NCI-H526 (cell line): ENCODE measurements at regions not wholly inside any gene's neighbourhood (a gene's known extent, or its start where the extent isn't known, plus 50 kb on each side); places are given as distances from the start of the nearest gene placed in this dataset.
A peak's percentile ranks its signal among the peaks of the same experiment; 100 is the strongest.
"Not testable (repeated sequence)": the region's sequence is repeated elsewhere in the genome, so short reads cannot be mapped to it uniquely, and the experiment has no call there.

ENCODE experiments used
- DNase-seq, 2 experiments: peaks; one replicate each; lab custom pipeline; 2025; lab: John Stamatoyannopoulos, UW

DNA sequence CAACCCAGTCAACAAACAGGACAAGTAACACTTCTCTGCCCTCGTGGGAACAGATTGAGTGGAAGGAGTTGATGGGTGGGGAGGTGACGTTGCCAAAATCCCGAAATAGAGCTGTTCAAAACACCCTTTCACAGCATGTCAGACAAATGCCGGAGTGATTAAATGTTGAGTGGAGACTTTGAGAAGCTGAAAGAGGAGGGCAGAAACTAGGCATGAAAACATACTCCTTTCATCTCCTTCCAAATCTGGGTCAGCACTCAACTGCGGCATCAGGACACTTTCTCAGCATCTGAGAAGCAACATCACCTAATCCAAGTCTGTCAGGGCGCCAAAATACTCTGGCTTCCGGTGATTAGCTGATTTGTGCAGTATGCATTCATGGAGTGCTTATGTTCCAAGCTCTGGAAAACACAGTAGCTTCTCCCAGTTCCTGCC is 51.5 kb upstream of the MRI1 start:
- DNase-seq, result no peak

GRCh38 chr19:13707915-13708314 is 56.4 kb upstream of the MRI1 start:
- no peak for DNase-seq

DNA sequence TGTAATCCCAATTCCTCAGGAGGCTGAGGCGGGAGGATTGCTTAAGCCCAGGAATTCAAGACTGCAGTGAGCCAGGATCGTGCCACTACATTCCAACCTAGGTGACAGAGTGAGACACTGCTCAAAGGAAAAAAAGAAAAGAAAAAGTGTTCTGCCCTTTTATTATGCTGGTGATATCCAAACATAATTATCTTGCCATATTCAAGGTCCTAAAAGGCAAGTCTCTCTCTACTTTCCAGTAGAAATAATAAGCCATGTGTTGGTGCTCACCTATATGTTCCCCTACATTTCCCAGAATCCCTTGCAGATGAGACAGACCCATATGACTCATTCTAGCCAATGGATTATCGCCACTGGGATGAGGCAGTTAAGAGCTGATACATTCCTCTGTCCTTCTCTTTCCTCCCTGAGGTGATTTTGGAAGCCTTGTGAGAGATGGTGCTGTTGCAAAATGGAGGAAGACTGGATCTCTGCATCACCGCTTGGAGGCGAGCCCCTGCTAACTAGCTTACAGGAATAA is 58.3 kb upstream of the MRI1 start:
- no peak for DNase-seq

- DNase-seq, result no peak
These were observed 59.1 kb upstream of the MRI1 start for GRCh38 chr19:13705201-13705600.

- no peak for DNase-seq
These were observed 62.7 kb upstream of the MRI1 start for GRCh38 chr19:13701624-13702023.

- DNase-seq, result no peak
These were observed 63.7 kb upstream of the MRI1 start for GRCh38 chr19:13700621-13701020.

GRCh38 chr19:13699786-13700185 is 64.5 kb upstream of the MRI1 start:
- DNase-seq, result no peak

DNA sequence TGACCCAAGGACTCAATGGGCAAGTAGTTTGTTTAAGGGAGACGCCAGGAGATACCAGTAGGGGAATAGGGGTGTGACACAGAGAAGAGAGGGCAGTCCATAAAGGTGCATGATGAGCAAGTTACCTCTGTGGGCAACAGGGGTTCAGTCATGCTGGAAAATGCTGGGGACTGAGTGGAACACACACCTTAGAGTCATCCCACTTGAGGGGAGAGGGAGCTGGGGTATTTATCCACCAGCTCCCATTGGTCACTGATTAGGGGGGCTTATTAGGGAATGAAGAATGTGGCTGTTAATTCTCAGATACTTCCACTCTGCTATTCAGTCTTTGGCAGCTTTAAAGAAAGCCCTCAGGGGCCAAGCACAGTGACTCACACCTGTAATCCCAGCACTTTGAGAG is 67.5 kb upstream of the MRI1 start:
- DNase-seq, result no peak

- no peak for DNase-seq
These were observed 70.4 kb upstream of the MRI1 start for GRCh38 chr19:13693889-13694288.

DNA sequence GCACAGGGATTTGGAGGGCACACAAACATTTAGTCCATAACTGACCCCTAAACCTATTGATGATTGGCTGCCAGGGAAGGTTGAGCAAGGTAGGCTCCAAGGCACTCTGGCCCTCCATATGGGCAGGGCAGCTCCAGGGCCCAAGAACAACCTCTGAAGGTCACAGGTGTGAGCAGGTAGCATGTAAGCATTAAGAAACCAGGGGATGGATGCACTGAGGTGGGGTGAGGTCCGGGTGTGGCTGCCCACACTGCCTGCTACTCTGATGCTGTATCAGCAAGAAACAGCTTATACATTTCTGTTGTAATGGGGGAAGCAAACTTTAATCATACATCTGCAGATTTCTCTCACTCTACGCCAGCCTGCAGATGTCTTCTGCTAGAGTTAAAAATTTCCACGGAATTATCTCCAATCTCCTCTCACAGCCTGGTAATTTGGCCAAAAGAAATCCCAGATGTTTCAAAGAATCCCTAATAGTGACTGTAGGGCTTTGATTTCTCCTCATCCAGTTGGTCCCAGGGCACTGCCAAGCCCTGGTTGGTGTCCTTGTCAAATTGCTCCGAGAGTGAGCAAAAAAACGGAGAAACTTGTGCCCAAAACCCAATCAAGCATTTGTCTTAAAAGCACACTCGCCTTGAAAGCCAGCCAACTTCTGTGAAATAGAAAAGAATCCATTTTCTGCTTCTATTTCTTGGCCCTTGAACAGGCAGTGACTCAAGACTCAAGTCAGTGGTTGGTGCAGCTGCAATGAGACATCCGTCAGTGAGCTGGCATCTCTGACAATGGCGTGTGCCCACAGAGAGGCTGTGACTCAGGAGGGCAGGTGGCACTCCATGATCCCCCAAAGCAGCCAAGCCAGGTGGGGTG is 72.5 kb upstream of the MRI1 start:
- no peak for DNase-seq

- peak in 1 of 2 experiments; percentile 31 for DNase-seq
These were observed 75.2 kb upstream of the MRI1 start for GRCh38 chr19:13689085-13689484.

- DNase-seq, result no peak
These were observed 80.3 kb upstream of the MRI1 start for GRCh38 chr19:13684021-13684420.

DNA sequence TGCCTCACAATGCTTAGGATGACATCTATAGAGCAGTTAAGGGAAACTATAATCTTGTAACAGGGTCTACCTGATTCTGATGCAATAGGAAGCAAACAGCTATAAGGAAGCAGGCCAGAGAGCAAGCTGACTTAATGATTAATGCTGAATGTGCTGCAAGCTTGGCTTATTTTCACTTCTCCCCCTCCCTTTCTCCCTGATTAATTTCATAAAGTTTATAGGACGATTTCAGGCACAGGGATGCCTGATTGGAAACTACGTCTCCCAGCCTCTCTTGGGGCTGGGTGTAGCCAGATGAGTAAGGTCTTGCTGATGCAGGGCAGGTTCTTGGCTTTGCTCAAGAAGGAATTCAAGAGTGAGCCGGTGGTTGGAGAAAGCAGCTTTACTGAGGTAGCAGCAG is 82.8 kb upstream of the MRI1 start:
- no peak for DNase-seq

DNA sequence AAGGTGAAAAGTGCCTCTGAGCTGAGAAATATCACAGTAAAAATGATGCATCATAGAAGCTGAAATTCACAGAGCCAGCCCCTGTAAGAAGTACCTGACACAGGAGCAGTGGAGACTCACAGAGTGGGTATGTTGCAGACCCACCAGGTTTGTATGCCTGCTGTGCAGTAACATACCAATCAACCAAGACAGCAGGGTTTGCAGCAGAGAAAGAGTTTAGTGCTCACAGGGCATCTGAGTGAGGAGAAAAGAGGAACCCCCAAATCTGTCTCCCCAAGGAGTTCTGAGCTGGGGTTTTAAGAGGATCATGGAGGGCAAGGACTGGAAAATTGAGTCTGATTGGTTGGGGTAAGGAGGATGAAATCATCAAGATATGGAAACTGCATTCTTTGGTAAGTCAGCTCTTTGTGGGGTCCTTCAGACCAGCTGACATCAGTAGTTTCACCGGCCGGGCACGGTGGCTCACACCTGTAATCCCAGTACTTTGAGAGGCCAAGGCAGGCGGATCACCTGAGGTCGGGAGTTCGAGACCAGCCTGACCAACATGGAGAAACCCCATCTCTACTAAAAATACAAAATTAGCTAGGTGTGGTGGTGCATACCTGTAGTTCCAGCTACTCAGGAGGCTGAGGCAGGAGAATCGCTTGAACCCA is 83.5 kb upstream of the MRI1 start:
- DNase-seq, result not testable (repeated sequence)

DNA sequence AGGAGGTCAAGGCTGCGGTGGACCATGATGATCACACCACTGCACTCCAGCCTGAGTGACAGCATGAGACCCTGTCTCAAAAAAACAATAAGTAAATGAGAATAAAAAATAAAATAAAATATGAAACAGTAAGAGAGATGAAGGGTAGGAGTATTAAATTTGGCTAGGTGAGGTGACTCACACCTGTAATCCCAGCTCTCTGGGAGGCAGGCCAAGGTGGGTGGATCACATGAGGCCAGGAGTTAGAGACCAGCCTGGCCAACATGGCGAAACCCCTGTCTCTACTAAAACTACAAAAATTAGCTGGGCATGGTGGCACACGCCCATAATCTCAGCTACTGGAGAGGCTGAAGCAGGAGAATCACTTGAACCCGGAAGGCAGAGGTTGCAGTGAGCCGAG is 87.4 kb upstream of the MRI1 start:
- DNase-seq, result not testable (repeated sequence)

DNA sequence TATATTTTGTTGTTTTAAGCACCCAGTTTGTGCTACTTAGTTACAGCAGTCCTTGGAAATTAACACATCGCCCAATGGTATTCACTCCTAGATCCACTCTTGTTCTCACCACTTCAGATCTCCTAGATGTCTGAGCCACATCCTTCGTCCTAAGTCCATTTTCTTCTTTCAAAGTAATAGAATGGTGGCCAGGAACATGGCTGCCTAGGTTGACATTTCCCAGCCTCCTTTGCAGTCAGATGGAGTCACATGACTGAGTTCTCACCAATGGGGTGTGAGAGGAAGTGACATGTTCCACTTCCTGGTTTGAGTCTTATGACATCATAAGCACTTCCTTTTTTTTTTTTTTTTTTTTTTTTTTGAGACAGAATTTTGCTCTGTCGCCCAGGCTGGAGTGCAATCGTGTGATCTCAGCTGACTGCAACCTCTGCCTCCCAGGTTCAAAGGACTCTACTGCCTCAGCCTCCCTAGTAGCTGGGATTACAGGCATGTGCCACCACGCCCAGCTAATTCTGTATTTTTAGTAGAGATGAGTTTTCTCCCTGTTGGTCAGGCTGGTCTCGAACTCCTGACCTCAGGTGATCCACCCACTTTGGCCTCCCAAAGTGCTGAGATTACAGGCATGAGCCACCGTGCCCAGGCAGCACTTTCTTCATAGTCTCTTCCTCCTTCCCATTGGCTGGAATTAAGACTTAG is 91.7 kb upstream of the MRI1 start:
- not testable (repeated sequence) for DNase-seq

DNA sequence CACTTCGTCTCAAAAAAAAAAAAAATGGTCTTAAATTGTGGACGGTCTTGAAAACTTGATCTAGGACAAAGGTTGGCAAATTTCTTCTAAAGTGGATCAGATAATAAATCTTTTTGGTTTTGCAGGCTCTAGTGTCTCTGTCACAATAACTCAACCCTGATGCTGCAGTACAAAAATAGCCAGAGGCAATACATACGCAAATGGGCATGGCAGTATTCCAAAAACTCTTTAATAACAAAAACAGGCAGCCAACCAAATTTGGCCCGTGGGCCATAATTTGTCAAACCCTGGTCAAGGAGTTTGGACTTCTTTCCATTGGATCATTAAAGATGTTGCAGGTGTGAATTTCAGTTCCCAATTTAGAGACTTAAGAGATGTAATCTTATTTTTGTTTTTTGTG is 93.5 kb upstream of the MRI1 start:
- no peak for DNase-seq

DNA sequence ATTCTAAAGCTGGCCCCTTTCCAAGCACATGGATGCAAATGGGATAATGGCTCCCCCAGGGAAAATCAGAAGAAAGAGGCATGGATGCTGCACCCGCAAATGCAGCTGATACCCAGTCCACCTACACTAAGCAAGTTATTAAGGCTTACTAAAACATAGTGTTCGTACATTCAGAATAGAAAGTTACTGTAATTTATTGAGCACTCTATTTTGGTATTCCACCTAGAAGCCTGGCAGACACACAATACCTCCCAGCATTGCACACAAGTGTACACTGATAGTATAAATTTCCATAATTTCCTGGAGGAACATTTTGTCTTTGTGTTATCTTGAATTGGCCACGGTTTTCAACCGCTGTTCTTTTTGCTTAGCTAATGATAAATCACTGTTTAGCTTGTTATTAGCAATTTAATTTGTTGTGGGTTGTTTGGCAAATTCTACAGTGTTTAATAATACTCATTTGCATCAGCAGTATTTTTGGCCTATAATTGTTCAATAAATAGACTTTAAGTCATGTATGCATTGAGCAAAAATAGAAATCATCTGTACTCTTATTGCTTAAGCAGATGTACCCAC is 94.5 kb upstream of the MRI1 start:
- DNase-seq, result no peak

DNA sequence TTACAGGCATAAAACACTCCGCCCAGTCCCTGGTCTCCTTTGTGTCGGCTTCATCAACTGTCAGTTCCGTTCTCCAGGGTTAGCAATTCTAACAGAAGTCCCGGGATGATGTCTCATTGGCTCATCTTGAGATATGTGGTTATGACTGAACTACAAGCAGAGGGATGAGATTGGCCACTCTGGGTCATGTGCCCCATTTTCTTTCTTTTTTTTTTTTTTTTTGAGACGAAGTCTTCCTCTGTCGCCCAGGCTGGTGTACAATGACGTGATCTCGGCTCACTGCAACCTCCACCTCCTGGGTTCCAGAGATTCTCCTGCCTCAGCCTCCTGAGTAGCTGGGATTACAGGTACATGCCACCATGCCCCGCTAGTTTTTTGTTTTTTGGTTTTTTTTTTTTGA is 95.4 kb upstream of the MRI1 start:
- no peak for DNase-seq

GRCh38 chr19:13666165-13666564 is 98.2 kb upstream of the MRI1 start:
- no peak for DNase-seq

- DNase-seq, result no peak
These were observed 99.0 kb upstream of the MRI1 start for GRCh38 chr19:13665125-13665905.
